ENCODE measurements at regions not wholly inside any gene's neighbourhood (a gene's known extent, or its start where the extent isn't known, plus 50 kb on each side); places are given as distances from the start of the nearest gene placed in this dataset.

DNA sequence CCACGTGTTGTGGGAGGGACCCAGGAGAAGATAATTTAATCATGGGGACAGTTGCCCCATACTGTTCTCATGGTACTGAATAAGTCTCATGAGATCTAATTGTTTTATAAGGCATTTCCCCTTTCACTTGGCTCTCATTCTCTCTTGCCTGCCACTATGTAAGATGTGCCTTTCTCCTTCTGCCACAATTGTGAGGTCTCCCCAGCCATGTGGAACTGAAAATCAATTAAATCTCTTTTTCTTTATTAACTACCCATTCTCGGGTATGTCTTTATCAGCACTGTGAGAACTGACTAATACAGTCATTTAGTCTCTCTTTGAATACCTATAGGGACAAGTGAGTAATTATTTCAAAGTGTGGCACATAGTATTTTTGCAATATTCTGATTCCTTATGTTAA lies 269.2 kb upstream of the SMARCA2 start:
- Histone ChIP-seq H3K27me3 (no peaks in the 10 kb centered on the region), H3K36me3 (no peaks in the 10 kb centered on the region), H3K9me3 (no peaks in the 10 kb centered on the region), H3K27ac (no peak overlapping the region), H3K4me1 (no peaks in the 10 kb centered on the region), H3K4me3 (no peak overlapping the region), H3K9ac (ENCODE audit: low read depth in 2 of 2, low read length in 2 of 2) (no peak overlapping the region)
- DNase-seq = no peak
- TF ChIP-seq CTCF (IDR thresholded peaks at IDR 0.05) = no peak
- intact Hi-C loops (cut with DNase I) = no loop called here

- Histone ChIP-seq H3K4me3 (no peak overlapping the region), H3K36me3 (no peaks in the 10 kb centered on the region), H3K9ac (ENCODE audit: low read depth in 2 of 2, low read length in 2 of 2) (no peak overlapping the region), H3K4me1 (no peaks in the 10 kb centered on the region), H3K27me3 (no peaks in the 10 kb centered on the region), H3K27ac (no peak overlapping the region), H3K9me3 (no peaks in the 10 kb centered on the region)
- intact Hi-C loops (cut with DNase I) = no loop called here
- no peak for TF ChIP-seq CTCF (IDR thresholded peaks at IDR 0.05)
- DNase-seq = no peak
Measured at GRCh38 chr9:1747417-1747967, 267.7 kb upstream of the SMARCA2 start.

DNA sequence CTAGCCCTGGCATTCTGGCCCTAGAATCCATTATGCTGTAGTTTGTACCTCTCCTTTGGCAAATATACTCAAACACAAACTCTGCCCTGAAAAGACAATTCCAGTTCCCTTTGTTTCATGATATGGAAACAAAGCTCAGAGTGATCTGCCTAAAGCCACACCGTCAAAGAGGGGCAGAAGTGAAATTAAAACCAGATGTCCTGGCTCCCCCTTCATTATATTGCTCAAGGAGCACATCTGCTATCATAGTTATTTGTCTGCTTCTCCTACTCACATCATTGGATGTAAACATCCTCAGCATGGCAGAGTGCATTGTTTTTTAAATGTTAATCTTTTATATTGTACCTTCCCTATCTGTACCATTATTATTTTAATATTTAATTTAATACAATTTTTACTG lies 266.7 kb upstream of the SMARCA2 start:
- no peak overlapping the region for H3K4me3 ChIP-seq
- H3K4me1 ChIP-seq = no peaks in the 10 kb centered on the region
- no peak for TF ChIP-seq CTCF (IDR thresholded peaks at IDR 0.05)
- H3K9me3 ChIP-seq = no peaks in the 10 kb centered on the region
- no peaks in the 10 kb centered on the region for H3K36me3 ChIP-seq
- H3K9ac ChIP-seq (ENCODE audit: low read depth in 2 of 2, low read length in 2 of 2) = no peak overlapping the region
- intact Hi-C loops (cut with DNase I) = no loop called here
- no peaks in the 10 kb centered on the region for H3K27me3 ChIP-seq
- H3K27ac ChIP-seq = no peak overlapping the region
- DNase-seq = no peak

- TF ChIP-seq CTCF (IDR thresholded peaks at IDR 0.05) = no peak
- no peak overlapping the region for H3K9ac ChIP-seq (ENCODE audit: low read depth in 2 of 2, low read length in 2 of 2)
- H3K27me3 ChIP-seq = no peaks in the 10 kb centered on the region
- H3K4me3 ChIP-seq = no peak overlapping the region
- no peaks in the 10 kb centered on the region for H3K9me3 ChIP-seq
- no peak for DNase-seq
- H3K27ac ChIP-seq = no peak overlapping the region
- H3K4me1 ChIP-seq = no peaks in the 10 kb centered on the region
- intact Hi-C loops (cut with DNase I) = no loop called here
- H3K36me3 ChIP-seq = no peaks in the 10 kb centered on the region
Measured at GRCh38 chr9:1757186-1757585, 258.0 kb upstream of the SMARCA2 start.

DNA sequence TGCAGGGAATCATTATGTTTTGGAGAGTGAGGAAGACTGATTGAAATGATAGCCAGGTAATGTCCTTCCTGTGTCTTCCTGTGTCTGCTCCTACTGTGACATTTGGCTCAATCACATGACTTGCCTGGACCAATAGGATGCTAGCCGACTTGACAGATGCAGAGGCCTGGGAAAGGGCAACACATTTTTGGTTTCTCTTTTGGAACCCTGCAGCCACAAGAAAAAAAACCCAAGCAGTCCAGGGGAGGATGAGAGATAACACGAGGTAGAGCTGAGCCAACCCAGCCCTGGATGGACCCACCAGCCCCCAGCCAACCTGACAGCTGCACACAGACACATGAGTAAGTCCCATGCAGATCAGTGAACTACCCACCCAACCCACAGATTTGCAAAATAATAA lies 256.1 kb upstream of the SMARCA2 start:
- H3K27ac ChIP-seq = no peak overlapping the region
- H3K36me3 ChIP-seq = no peaks in the 10 kb centered on the region
- TF ChIP-seq CTCF (IDR thresholded peaks at IDR 0.05) = no peak
- no peaks in the 10 kb centered on the region for H3K4me1 ChIP-seq
- no peak for DNase-seq
- intact Hi-C loops (cut with DNase I) = no loop called here
- no peaks in the 10 kb centered on the region for H3K9me3 ChIP-seq
- no peak overlapping the region for H3K4me3 ChIP-seq
- no peak overlapping the region for H3K9ac ChIP-seq (ENCODE audit: low read depth in 2 of 2, low read length in 2 of 2)
- H3K27me3 ChIP-seq = no peaks in the 10 kb centered on the region

Data from colonic mucosa (tissue), 4 donors.